SK-N-SH (cell line): ENCODE measurements at regions not wholly inside any gene's neighbourhood (a gene's known extent, or its start where the extent isn't known, plus 50 kb on each side); places are given as distances from the start of the nearest gene placed in this dataset.

ENCODE experiments used
- CTCF ChIA-PET: fragments of 300-600, 350-600 bp; formaldehyde crosslinking; extraction: SDS; loops from one replicate; lab custom pipeline; 2021; lab: Yijun Ruan, JAX
- POLR2A ChIA-PET: fragments of 350-600 bp; sonication (Branson Sonifier 250); formaldehyde crosslinking; extraction: SDS; loops from one replicate; lab custom pipeline; 2020; ENCODE audit warnings: antibody characterized with exemption, inconsistent platforms; lab: Yijun Ruan, JAX
- DNase-seq: peaks from one replicate; pipeline ENCODE4 v3.0.0; 2012
- H2AFZ ChIP-seq: fragments of 200-600 bp; sonication (generic); 2 replicates; pipeline ENCODE4 v1.8.1; 2016; ENCODE audit warnings: antibody characterized with exemption, mild to moderate bottlenecking, low read depth
- H3F3A ChIP-seq: fragments of 200-600 bp; sonication (generic); replicated peaks from 2 replicates; pipeline ENCODE3; 2016; ENCODE audit warnings: antibody characterized with exemption, mild to moderate bottlenecking; ENCODE audit not compliant: insufficient read depth
- H3K27ac ChIP-seq, 2 experiments: fragments of 200-500 bp in 1 of 2; fragments of 200-600 bp in 1 of 2; sonication (Bioruptor generic) in 1 of 2; sonication (generic), shearing (Covaris generic) in 1 of 2; 2 replicates each; pipeline versions ENCODE4 v1.5.1 to v1.6.1; 2014 to 2016; ENCODE audit warnings: low read depth in 2 of 2, inconsistent platforms in 1 of 2, low read length in 1 of 2, mild to moderate bottlenecking in 1 of 2, mixed read lengths in 1 of 2
- H3K27me3 ChIP-seq: fragments of 200-600 bp; sonication (generic), shearing (Covaris generic); 2 replicates; pipeline ENCODE4 v1.6.1; 2016; ENCODE audit warnings: mixed run types; ENCODE audit not compliant: insufficient read depth
- H3K36me3 ChIP-seq, 2 experiments: fragments of 200-500 bp in 1 of 2; fragments of 200-600 bp in 1 of 2; sonication (Bioruptor generic) in 1 of 2; sonication (generic) in 1 of 2; replicated peaks in 1 of 2; 2 replicates each; pipeline versions ENCODE3 to v1.5.1; 2014 to 2016; ENCODE audit warnings: low read length in 1 of 2, mild to moderate bottlenecking in 1 of 2; ENCODE audit not compliant: insufficient read depth in 2 of 2, control insufficient read depth in 1 of 2
- H3K4me1 ChIP-seq, 2 experiments: fragments of 200-500 bp in 1 of 2; fragments of 200-600 bp in 1 of 2; sonication (Bioruptor generic) in 1 of 2; sonication (generic), shearing (Covaris generic) in 1 of 2; 2 replicates each; pipeline versions ENCODE4 v1.5.1 to v1.6.1; 2014 to 2016; ENCODE audit warnings: low read depth in 1 of 2, low read length in 1 of 2, mixed run types in 1 of 2; ENCODE audit not compliant: insufficient read depth in 2 of 2, control insufficient read depth in 1 of 2
- H3K4me2 ChIP-seq: fragments of 200-600 bp; sonication (generic), shearing (Covaris generic); 2 replicates; pipeline ENCODE4 v1.6.1; 2017; ENCODE audit warnings: mixed run types
- H3K4me3 ChIP-seq, 2 experiments: fragments of 200-500 bp in 1 of 2; fragments of 200-600 bp in 1 of 2; sonication (Bioruptor generic) in 1 of 2; sonication (generic), shearing (Covaris generic) in 1 of 2; 2 replicates each; pipeline versions ENCODE4 v1.5.1 to v1.8.1; 2014 to 2016; ENCODE audit warnings: low read depth in 2 of 2, inconsistent platforms in 1 of 2, low read length in 1 of 2, mild to moderate bottlenecking in 1 of 2, mixed read lengths in 1 of 2, moderate library complexity in 1 of 2
- H3K79me2 ChIP-seq: fragments of 200-600 bp; sonication (generic); 2 replicates; pipeline ENCODE4 v1.8.1; 2017; ENCODE audit warnings: mild to moderate bottlenecking; ENCODE audit not compliant: insufficient read depth
- H3K9ac ChIP-seq: fragments of 200-600 bp; sonication (generic); 2 replicates; pipeline ENCODE4 v1.6.1; 2017; ENCODE audit warnings: mixed run types
- H3K9me2 ChIP-seq: fragments of 200-600 bp; sonication (generic); 2 replicates; pipeline ENCODE4 v1.6.1; 2017; ENCODE audit warnings: mixed run types
- H3K9me3 ChIP-seq: fragments of 200-600 bp; sonication (generic); 2 replicates; pipeline ENCODE4 v1.6.1; 2017; ENCODE audit warnings: mixed run types, mild to moderate bottlenecking, moderate library complexity
- H4K20me1 ChIP-seq: fragments of 200-600 bp; sonication (generic); 2 replicates; pipeline ENCODE4 v1.6.1; 2017; ENCODE audit warnings: mild to moderate bottlenecking, mixed run types; ENCODE audit not compliant: insufficient read depth
- CTCF ChIP-seq: fragments of 200-600 bp; sonication (generic); IDR thresholded peaks from 2 replicates; pipeline ENCODE4 v1.6.1; 2017; ENCODE audit warnings: antibody characterized with exemption, mild to moderate bottlenecking, moderate library complexity
- ELF1 ChIP-seq: IDR thresholded peaks from 2 replicates; pipeline ENCODE4 v1.4.0; 2012
- EZH2phosphoT487 ChIP-seq: fragments of 200-600 bp; sonication (generic); IDR thresholded peaks from 2 replicates; pipeline ENCODE4 v1.6.1; 2017; ENCODE audit warnings: low read depth, mixed run types, mild to moderate bottlenecking, antibody characterized with exemption, moderate library complexity, borderline replicate concordance
- FOXJ3 ChIP-seq: sonication (generic); formaldehyde crosslinking; IDR thresholded peaks from 2 replicates; pipeline ENCODE4 v1.5.1; 2020; ENCODE audit warnings: mild to moderate bottlenecking, missing genetic modification reagents
- GATA2 ChIP-seq: sonication (generic); formaldehyde crosslinking; IDR thresholded peaks from 2 replicates; pipeline ENCODE4 v1.5.0; 2020; ENCODE audit warnings: mild to moderate bottlenecking, missing genetic modification reagents
- IRF3 ChIP-seq: fragments of 150-350 bp; IDR thresholded peaks from 2 replicates; pipeline ENCODE4 v1.6.1; 2016; ENCODE audit warnings: mild to moderate bottlenecking, low read depth, low read length
- JUND ChIP-seq: IDR thresholded peaks from 2 replicates; pipeline ENCODE4 v1.4.0; 2012
- MAX ChIP-seq: IDR thresholded peaks from 2 replicates; pipeline ENCODE4 v1.4.0; 2012; ENCODE audit warnings: low read depth
- NRF1 ChIP-seq: IDR thresholded peaks from 2 replicates; pipeline ENCODE4 v1.6.1; 2012; ENCODE audit warnings: low read depth, mild to moderate bottlenecking, low read length
- POLR2AphosphoS5 ChIP-seq: IDR thresholded peaks from 2 replicates; pipeline ENCODE4 v1.6.1; 2012; ENCODE audit warnings: low read depth, low read length
- RAD21 ChIP-seq: IDR thresholded peaks from 2 replicates; pipeline ENCODE4 v1.6.1; 2012; ENCODE audit warnings: mild to moderate bottlenecking, low read length
- RCOR1 ChIP-seq: fragments of 150-350 bp; IDR thresholded peaks from 2 replicates; pipeline ENCODE4 v1.6.1; 2017; ENCODE audit warnings: antibody characterized with exemption, low read length
- SMC3 ChIP-seq: IDR thresholded peaks from 2 replicates; pipeline ENCODE4 v1.6.1; 2012; ENCODE audit warnings: low read depth, low read length, improper control_type of control experiment
- TEAD4 ChIP-seq: IDR thresholded peaks from 2 replicates; pipeline ENCODE4 v1.4.0; 2012; ENCODE audit warnings: mild to moderate bottlenecking, borderline replicate concordance; ENCODE audit not compliant: insufficient read depth
- YY1 ChIP-seq: IDR thresholded peaks from 2 replicates; pipeline ENCODE4 v1.4.0; 2012; ENCODE audit warnings: low read depth, mild to moderate bottlenecking
- WGBS: methylation state at CpG from one replicate; pipeline ENCODE4 v1.1.6; 2017; ENCODE audit warnings: low lambda C conversion rate; 5-methylcytosine and 5-hydroxymethylcytosine counted together
- TF ChIP-seq, protein P1 (sequence below): IDR thresholded peaks from 2 replicates; pipeline ENCODE4 v1.4.0; 2012; ENCODE audit warnings: low read depth, borderline replicate concordance

DNA sequence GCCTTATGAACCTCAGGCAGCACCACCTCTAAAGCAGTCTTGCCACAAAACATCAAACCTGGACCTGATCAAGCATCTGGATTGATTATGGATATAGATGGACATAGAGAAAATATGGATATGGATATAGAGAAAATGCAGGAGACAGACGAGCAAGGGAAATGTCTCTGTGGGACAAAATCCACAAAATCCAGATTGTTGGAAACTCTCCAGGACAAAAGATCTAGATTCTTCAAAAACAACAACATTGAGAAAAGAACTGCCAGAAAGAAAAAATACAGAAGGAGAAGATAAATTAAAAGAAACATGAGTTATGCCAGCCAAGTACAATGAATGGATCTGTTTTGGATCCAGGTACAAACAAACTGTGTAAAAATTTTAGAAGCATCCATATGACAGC, 1176.5 kb downstream of the UQCRFS1 start:
- Histone ChIP-seq H3K4me2 (no peak overlapping the region), H3F3A (no peaks in the 10 kb centered on the region), H3K9me2 (no peaks in the 10 kb centered on the region), H3K4me1 (no peaks in the 10 kb centered on the region), H3K4me3 (no peak overlapping the region), H3K9ac (no peak overlapping the region), H3K9me3 (no peaks in the 10 kb centered on the region), H2AFZ (no peak overlapping the region), H3K27me3 (no peaks in the 10 kb centered on the region), H3K27ac (no peak overlapping the region), H4K20me1 (no peaks in the 10 kb centered on the region), H3K79me2 (no peaks in the 10 kb centered on the region), H3K36me3 (no peaks in the 10 kb centered on the region)
- no peak for TF ChIP-seq YY1
- TF ChIP-seq CTCF, result no peak
- TF ChIP-seq SMC3, result no peak
- no peak for TF ChIP-seq RCOR1
- TF ChIP-seq TEAD4, result no peak
- no peak for TF ChIP-seq JUND
- TF ChIP-seq EZH2phosphoT487, result no peak
- TF ChIP-seq GATA2 (CRISPR knock-in tag), result no peak
- TF ChIP-seq, protein P1, sequence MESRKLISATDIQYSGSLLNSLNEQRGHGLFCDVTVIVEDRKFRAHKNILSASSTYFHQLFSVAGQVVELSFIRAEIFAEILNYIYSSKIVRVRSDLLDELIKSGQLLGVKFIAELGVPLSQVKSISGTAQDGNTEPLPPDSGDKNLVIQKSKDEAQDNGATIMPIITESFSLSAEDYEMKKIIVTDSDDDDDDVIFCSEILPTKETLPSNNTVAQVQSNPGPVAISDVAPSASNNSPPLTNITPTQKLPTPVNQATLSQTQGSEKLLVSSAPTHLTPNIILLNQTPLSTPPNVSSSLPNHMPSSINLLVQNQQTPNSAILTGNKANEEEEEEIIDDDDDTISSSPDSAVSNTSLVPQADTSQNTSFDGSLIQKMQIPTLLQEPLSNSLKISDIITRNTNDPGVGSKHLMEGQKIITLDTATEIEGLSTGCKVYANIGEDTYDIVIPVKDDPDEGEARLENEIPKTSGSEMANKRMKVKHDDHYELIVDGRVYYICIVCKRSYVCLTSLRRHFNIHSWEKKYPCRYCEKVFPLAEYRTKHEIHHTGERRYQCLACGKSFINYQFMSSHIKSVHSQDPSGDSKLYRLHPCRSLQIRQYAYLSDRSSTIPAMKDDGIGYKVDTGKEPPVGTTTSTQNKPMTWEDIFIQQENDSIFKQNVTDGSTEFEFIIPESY, result no peak
- no peak for TF ChIP-seq RAD21
- no peak for TF ChIP-seq FOXJ3 (CRISPR knock-in tag)
- TF ChIP-seq ELF1, result no peak
- ChIA-PET CTCF (no interaction called here), POLR2A (no interaction called here)
- no peak for DNase-seq
- 0% methylated on average over 1 of the region's 1 CpG for WGBS

DNA sequence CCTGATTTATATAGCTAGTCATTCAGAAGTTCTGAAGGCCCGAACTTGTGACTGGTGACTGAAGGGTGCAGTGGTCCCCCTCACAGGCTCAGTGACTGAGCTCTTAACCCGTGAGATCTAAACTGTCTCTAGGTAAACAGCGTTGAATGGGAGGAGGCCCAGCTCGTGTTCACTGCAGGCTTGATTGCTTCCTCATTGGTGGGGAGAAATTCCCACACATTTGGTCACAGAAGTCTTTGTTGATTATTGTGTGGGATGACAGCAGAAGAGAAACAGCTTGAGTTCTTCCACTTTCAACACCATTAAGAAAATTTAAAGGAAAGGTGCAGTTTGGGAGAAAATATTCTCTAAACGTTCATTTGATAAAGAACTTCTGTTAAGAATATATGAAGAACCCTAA, 1178.0 kb downstream of the UQCRFS1 start:
- Histone ChIP-seq H2AFZ (no peak overlapping the region), H3K27ac (no peak overlapping the region), H4K20me1 (no peaks in the 10 kb centered on the region), H3K9me2 (no peaks in the 10 kb centered on the region), H3K4me2 (no peak overlapping the region), H3K36me3 (no peaks in the 10 kb centered on the region), H3K27me3 (no peaks in the 10 kb centered on the region), H3K4me3 (no peak overlapping the region), H3K9ac (no peak overlapping the region), H3K79me2 (no peaks in the 10 kb centered on the region), H3K4me1 (no peaks in the 10 kb centered on the region), H3K9me3 (no peaks in the 10 kb centered on the region), H3F3A (no peaks in the 10 kb centered on the region)
- ChIA-PET POLR2A (no interaction called here), CTCF (no interaction called here)
- no peak for DNase-seq
- TF ChIP-seq FOXJ3 (CRISPR knock-in tag) (no peak), POLR2AphosphoS5 (no peak), RAD21 (no peak), CTCF (no peak), MAX (no peak), GATA2 (CRISPR knock-in tag) (no peak), IRF3 (no peak), NRF1 (no peak), YY1 (no peak), SMC3 (no peak)
- 2% methylated on average over 5 of the region's 5 CpGs for WGBS
